GM19043 (cell line): ENCODE measurements at regions not wholly inside any gene's neighbourhood (a gene's known extent, or its start where the extent isn't known, plus 50 kb on each side); places are given as distances from the start of the nearest gene placed in this dataset.
"Not testable (repeated sequence)": the region's sequence is repeated elsewhere in the genome, so short reads cannot be mapped to it uniquely, and the experiment has no call there.

ENCODE experiments used
- ATAC-seq: cut with Tn5 transposase; IDR thresholded peaks from one replicate; pipeline ENCODE4 v1.9.1; 2021; ENCODE audit warnings: low read depth; ENCODE audit not compliant: unreplicated experiment

DNA sequence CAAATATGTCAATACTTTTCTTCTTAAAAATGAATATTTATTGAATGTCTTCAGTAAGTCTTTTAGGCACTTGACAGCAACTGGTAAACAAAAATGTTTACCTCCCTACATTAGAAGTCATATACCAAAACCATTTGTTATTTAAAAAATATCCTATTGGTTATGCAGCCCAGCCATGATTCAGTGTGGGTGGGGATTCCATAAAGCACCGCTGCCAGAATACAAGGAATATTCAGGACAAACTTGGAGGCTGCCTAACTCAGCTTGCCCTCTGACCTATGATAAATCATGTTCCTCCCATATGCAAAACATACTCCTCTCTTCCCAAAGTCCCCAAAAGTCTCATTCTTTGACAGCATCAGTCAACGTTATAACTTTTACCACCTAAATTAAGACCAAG, 486.8 kb upstream of the IRAK1BP1 start:
- ATAC-seq: no peak

DNA sequence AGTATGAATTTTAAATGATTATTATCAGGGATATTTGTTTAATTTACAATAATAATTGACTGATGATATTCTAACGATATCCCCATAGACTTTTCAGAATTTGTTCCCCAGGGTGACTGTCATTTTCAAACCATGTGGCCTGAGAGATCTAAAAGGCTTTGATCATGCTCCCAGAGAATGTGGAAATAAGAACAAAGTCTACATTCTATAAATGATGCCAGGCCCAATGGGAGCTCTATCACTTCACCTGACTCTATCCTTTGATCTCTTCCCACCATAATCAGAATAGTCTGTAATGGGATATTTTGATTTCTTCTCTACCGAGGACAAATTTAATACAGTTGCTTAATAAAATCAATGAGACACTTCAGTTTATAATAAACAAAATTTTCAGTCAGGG, 483.4 kb upstream of the IRAK1BP1 start:
- ATAC-seq: no peak

DNA sequence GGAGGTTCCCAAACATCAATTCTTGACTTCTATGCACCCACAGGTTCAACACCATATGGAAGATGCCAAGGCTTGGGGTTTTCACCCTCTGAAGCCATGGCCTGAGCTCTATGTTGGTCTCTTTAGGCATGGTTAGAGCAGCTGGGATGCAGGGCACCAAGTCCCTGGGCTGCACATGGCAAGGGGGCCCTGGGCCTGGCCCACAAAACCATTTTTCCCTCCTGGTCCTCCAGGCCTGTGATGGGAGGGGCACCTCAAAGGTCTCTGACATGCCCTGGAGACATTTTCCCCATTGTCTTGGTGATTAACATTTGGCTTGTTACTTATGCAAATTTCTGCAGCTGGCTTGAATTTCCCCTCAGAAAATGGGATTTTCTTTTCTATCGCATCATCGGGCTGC, 480.5 kb upstream of the IRAK1BP1 start:
- not testable (repeated sequence) for ATAC-seq

DNA sequence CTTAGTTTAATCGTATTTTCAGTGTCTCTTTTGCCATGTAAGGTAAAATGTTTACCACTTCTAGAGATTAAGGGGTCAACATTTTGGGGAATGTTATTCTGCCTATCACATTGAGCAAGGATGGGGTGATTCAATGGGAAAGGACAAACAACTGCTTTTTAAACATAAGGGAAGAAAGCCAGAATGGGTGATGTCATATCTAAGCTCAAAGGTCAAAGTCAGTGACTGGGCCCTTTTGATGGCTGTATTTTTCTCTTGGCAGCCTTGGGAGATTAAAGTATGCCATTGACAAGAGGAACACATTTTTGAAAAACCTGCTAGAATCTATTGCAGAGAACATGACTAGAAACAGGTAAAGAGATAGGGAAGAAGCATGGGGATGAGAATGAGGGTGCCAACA, 477.3 kb upstream of the IRAK1BP1 start:
- ATAC-seq: no peak

DNA sequence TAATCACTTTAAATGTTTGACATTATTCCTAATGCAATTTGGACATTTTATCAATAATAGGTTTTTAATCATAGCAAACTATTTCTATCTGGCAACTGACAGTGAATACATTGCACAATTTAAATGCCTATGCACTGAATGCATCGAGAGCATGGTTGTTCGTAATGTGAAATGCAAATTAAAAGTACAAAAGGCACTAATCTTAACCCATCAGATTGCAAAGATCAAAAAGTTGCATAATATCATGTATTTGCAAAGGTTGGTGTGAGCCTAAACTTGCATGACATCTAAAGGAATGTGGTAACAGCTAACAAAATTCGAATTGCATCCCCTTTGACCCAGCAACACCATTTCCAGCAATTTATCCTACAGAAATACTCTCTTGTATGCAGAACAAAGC, 469.9 kb upstream of the IRAK1BP1 start:
- no peak for ATAC-seq

DNA sequence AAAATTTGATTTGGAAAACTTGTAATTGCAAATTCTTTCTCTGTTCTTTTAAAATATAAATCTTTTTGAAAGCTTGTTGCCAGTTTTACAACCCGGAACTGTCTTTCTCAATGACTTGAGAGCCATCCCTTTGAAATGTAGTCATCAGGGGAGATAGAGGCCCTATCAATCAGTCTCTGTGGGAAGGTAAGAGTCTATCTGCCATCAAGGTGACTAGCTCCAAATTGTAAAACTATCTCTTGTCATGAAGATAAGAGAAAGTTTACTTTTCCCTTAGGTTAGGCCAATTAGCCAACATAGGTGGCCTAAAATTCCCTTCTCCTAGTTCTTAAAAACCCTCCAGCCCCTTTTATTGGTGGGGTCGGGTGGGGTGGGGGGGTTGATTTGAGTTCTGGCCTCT, 469.1 kb upstream of the IRAK1BP1 start:
- no peak for ATAC-seq

DNA sequence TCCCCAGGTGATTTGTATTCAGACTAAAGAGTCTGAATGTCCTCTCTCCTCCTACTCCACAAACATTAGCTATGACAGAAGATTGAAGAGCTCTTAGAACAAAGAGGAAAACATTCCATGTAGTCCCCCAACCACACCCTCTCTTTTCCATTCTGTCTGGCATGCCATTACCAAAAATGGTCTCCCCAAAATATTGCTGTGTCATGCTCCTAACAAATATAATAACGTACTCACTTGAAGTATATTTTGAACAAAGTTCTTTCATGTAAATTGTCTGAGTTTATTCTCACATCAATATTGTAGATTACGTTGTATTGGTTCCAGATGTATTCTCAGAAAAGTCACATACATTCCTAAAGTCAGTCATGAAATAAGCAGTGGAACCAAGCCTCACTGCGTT, 467.3 kb upstream of the IRAK1BP1 start:
- no peak for ATAC-seq

DNA sequence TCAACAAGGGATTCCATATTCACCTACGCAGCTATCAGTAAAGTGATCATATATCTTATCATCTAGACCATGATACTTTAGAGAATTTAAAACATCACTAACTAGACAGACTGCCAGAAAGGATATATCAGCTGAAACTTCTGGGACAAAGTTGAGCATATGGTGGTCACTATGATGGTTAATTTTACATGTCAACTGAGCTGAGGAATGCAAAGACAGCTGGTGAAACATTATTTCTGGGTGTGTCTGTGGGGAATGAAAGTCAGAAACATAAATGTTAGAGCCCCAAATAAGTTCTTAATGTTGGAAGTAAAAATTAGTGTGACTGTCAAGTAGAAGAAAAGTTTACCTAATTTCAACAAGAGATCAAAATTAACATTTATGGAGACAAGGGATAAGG, 440.0 kb upstream of the IRAK1BP1 start:
- ATAC-seq: no peak

DNA sequence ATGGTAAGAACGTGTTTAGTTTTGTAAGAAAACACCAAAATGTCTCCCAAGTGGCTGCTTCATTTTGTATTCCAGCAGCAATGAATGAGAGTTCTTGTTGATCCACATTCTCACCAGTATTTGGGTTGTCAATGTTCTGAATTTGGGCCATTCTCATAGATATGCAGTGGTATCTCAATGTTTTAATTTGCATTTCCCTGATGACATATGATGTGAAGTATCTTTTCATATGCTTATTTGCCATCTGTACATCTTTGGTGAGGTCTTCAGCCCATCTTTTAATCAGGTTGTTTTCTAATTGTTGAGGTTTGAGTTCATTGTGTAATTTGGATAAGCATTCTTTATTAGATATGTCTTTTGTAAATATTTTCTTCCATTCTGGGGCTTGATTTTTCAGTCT, 436.8 kb upstream of the IRAK1BP1 start:
- ATAC-seq: no peak

DNA sequence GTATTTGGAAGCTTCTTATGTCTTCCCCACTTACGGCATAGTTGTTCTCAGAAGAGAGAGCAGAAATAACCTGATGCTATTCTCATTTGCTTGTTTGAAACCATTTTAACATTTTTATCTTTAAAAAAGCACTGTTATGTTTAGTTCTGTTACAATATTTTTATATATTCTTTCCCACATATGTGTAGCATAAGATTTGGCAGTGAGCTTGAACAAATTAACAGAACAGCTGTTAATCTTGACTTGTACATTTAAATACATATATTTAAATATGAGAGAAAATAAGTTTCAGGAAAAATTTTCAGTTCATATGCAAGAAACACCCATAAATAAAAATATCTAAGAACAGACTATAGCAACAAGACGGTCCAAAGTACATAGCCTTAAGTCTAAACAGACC, 431.7 kb upstream of the IRAK1BP1 start:
- ATAC-seq: no peak

DNA sequence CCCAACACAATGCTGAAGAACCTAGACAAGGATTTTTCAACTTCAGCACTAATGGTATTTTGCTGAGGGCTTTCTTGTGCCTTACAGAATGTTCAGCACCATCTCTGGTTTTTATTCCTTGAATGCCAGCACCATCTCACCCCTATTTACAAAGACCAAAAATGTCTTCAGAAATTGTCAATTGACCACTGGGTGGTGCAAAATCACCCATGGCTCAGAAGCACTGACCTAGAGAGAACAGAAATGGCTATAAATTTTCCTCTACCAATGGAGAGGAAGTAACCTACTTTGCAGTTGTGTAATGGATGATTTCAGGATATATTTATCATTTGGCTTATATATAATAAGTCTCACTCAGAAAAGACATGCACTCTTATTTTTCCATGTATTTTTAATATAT, 431.0 kb upstream of the IRAK1BP1 start:
- ATAC-seq: no peak

DNA sequence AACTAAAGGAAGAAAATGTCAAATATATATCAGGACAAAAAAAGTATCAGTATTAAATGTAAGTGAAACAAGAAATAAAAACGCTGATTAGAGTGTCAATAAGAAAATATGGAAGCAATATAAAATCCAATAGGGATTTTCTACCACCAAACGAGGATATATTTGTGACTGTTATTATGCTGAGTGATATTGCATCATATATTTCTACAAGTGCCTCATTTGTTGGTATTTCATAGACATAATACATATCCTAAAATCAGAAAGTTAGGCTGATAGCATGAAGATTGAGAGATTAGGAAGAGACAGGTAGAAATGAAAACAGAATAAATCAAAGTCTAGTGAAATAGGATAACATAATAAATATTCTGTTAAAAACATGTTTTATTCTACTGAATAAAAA, 429.2 kb upstream of the IRAK1BP1 start:
- no peak for ATAC-seq

DNA sequence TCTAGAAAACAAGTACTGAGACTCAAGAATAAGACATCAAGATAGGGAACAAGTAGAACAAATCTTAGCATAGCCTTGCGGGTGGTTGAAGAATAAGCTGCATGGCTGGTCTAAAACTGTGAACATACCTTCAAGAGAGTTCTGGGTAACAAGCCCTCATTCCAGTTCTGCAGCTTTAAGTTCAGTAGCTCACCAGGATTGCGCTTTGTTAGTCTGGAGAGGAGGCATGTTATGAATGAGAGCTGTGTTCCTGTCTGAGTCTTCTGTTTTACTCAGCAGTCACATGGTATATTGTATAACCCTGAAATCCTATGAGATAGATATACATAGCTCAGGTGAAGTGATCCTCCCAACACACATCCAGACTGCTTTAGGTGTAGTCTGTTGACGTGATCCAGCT, 406.6 kb upstream of the IRAK1BP1 start:
- no peak for ATAC-seq

DNA sequence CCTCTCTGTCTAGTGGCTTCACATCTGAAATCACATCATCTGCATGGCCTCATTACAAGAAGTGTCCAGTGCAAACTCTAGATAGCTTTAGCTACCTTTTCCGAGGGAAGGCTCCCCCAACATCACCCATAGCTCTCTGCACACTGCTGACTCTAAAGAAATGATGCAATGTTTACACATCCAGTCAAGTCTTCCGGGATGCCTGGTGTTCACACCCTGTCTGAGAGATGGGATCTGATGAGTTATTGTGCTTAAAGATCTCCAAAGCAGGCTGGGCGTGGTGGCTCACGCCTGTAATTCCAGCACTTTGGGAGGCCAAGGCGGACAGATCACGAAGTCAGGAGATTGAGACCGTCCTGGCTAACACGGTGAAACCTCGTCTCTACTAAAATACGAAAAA, 404.6 kb upstream of the IRAK1BP1 start:
- no peak for ATAC-seq

DNA sequence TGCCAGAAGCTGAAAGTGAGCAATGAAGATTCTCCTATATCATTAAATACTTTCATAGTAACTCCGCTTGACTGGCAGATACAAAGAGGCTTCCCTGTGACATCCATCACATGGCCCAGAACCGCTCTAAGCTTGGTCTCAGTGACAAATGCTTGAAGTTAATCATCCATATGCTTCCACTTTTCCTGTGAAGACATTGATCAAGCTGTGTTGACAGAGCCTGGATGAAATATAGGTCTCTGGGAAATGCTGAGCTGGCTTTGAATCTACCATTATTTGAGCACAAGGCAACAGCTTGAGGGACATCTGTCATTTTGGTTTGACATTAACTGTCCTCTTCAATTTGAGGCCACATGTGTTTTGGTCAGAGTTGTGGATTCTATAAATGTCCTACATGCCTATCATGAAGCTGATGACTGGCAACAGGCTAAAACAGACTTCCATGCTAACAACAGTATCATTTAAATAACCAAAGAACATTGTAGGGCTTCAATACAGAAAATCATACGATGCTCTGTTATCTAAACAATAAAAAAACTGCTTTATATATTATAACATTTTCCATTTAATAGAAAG, 402.2 kb upstream of the IRAK1BP1 start:
- no peak for ATAC-seq

DNA sequence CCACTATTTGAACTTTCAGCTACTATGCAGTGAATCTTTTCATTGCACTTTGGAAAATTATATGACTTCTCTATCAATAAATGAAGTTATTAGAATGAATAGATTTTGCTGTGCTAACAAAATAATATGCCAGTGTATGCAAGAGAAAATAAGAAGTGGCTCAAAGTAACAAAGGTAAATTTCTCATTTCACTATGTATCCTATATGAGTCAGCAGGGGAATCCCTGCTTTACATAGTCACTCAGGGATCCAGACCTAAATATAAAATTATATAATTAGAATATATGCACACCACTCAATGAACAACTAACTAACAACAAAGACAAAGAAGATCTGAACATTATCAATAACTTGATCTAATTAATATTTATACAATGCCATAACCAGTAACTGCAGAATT, 390.8 kb upstream of the IRAK1BP1 start:
- ATAC-seq: no peak

DNA sequence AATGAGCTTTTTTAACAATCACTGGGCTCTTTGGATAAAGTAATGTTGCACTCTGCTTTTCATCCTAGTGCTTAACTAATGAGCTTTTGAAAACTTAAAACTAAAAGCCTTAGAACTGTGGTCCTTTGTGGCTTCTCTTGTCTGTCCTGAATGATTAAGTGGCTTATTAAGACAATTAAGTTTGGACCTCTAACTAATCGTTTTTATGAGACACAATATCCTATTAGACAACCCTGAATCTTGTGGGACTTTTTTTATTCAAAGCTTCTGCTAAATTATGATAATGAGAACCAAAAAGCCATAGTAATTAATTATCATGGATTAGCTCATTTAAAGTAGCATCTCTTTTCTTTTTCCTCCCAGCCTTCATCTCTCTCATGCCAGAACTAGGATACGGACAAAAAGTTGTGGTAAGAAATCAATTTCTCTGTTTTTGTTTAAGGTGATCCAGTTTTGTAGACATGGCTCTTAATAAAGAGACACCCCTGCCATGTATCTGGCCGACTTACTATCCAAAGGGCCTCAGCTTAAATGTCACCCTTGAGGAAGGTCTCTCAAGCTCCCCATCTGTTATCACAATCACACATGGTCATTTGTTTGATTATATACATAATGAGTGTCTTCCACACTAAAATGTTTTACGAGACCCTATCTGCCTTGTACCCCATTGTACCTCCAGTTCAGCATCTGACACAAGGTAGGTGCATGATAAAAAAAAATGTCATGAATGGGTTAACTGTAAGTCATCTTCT, 384.4 kb upstream of the IRAK1BP1 start:
- ATAC-seq: no peak

DNA sequence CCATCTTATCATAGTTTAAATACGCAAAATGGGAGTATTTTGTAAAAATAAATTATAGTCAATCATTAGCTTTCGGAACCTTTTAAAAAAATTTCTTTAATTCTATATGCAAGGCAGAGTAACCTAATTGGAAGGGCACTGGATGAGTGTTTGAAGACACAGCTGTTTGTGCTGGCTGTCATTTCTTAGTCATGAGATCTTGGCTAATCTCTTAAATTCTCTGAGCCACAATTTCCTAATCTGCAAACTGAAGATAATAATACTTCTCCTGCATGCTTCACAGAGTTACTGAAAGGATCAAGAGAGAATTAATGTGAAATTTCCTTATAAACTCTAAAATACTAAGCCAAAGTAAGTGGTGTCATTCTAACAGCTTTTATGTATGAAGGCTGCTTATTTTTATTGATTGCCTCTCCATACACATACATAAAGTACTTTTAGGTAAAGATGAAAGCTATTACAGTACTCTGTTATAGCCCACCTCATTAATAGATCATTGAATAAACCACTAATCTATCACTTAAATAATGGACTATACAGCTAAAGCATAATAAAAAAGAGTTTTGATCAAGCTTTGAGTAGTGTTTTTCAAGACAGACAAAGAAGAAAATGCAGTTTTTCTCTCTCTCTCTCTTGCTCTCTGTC, 383.7 kb upstream of the IRAK1BP1 start:
- no peak for ATAC-seq

DNA sequence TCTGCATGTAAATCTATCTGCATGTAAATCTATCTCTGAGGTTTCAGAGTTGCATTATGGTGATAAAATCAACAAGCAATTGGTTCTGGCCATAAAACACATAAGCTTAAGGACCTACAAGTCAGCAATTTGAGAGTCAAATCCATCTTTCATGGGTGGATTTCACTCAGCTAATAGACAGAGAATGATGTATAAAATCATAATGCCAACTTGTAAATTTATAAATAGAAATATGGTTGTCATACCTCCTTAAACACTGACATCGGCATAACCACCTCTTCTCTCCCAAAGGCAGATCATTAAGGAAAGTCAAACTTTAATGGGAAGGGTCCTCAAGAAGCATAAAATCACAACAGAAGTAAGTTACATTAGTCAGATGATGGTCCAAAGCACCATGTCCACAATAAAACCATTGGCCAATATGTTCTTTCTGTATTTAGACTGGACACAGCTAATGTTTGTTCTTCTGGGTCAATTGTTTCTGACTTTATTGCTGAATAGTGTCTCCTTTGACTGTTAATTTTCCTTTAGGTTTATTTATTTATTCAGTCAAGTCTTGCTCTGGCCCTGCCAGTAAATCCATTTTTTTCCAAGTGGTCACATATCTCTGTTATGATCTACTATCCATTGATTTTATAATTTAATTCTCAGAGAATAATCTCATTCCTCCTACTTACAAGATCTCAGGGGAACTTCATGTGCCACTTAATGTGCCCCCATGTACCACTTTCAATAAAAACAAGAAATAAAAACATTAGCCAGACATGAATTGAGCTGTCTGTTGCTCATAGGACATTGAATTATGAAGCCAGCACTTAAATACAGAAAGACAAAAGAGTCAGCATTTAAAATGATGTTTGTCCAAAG, 382.9 kb upstream of the IRAK1BP1 start:
- ATAC-seq: no peak

DNA sequence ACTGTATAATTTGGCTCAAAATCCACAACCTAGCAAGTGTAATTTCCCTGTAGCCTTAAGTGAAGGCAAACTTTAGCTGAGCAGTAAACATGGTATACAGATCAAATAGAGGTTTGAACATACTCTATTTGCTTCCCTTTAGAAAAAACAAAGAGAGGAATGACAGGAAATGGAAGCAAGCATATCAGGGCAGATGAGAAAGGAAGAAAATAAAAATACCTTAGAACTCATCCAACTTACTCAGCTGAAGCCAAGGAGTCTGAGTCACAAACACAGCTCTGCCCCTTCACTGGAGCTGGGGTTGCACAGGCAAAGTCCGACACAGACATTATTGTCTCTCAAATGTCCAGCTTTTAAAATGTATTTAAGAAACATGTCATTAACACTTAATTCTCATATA, 379.9 kb upstream of the IRAK1BP1 start:
- no peak for ATAC-seq

DNA sequence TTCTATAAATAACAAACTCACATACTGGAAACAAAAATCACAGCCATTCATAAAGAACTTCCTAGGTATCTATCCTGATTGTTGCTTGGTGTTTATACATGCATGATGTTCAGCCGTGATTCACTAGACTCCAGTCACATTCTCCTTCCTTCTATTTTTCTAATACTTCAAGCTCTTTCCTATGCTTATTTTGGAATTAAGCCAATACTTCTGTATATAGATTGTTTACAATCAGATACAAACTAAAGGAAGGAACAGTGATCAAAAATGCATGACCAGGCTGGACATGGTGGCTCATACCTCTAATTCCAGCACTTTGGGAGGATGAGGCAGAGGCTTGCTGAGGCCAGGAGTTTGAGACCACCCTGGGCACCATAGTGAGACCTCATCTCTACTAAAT, 377.5 kb upstream of the IRAK1BP1 start:
- ATAC-seq: no peak
